GM12801 (cell line): ENCODE measurements at regions not wholly inside any gene's neighbourhood (a gene's known extent, or its start where the extent isn't known, plus 50 kb on each side); places are given as distances from the start of the nearest gene placed in this dataset.

Source experiments
- CTCF ChIP-seq: IDR thresholded peaks from one replicate; pipeline ENCODE4 v1.5.1; 2011; ENCODE audit warnings: control low read depth; ENCODE audit not compliant: insufficient read length; ENCODE audit errors: extremely low read depth

GRCh38 chr15:36447373-36447772 is 132.1 kb upstream of the CDIN1 start:
- TF ChIP-seq CTCF = no peak

GRCh38 chr15:36448418-36448817 is 131.0 kb upstream of the CDIN1 start:
- TF ChIP-seq CTCF = no peak

GRCh38 chr15:36449084-36449661 is 130.3 kb upstream of the CDIN1 start:
- TF ChIP-seq CTCF = no peak

GRCh38 chr15:36449662-36450145 is 129.7 kb upstream of the CDIN1 start:
- TF ChIP-seq CTCF = no peak

DNA sequence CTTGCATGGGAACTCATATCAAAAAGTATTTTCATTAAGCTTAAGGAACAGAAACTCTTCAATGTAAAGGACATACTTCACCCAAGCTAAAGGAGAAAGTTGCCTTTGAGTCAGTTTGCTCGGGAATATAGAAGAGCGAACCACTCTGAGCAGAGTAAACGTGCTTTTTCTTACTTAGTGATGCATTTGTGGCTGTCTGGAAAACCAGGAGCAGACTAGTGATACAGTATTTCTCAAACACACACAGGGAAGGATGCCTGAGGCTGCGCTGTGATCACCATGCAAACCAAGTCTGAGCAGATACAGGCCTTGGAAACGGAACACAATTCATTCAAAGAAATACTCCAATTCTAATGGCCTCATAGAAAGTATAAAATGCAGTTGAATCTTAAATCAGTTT is 121.0 kb upstream of the CDIN1 start:
- no peak for TF ChIP-seq CTCF

- no peak for TF ChIP-seq CTCF
Observed at GRCh38 chr15:36465304-36465703, 114.1 kb upstream of the CDIN1 start.

- no peak for TF ChIP-seq CTCF
Observed at GRCh38 chr15:36468746-36469145, 110.7 kb upstream of the CDIN1 start.
